ENCODE measurements at regions not wholly inside any gene's neighbourhood (a gene's known extent, or its start where the extent isn't known, plus 50 kb on each side); places are given as distances from the start of the nearest gene placed in this dataset.
"Not testable (repeated sequence)": the region's sequence is repeated elsewhere in the genome, so short reads cannot be mapped to it uniquely, and the experiment has no call there.

GRCh38 chr12:90502070-90502469 is 452.9 kb downstream of the CCER1 start:
- DNase-seq (ENCODE audit: low spot score), result no peak

DNA sequence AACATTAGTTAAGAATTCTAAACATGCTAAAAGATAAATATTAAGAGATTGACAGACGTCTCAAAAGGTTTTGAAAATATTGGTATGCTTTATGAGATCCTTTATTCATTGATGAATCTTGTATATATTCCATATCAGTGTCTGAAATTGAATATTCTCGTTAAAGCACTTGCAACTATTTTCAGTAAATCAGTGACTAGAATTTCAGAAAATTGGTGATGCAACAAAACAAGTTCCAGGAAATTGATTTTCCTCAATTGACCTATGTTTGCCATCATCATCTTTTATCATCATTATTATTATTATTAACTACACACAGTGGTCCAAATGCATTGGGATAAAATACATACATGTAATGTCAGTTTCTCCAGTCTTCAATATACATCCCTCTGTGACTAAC is 453.6 kb downstream of the CCER1 start:
- no peak for DNase-seq (ENCODE audit: low spot score)

DNA sequence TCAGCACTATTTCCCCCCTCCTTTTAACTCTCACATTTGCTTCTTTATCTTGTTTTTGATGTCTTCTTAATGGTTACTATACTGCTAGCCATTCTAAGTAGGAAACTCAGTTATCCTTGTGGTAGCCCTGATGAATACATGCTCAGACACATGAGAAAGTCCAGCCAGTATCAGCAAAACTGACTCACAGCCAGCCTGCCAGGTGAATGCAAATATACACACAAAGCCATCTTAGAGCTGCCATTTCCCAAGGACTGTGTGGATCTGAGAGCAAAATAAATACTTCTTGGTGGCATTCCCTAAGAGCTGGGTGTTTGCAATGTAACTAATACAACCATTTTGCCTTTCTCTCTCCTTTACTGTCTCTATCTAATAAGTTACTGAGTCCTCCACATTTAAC is 455.2 kb downstream of the CCER1 start:
- DNase-seq (ENCODE audit: low spot score), result no peak

- DNase-seq (ENCODE audit: low spot score), result no peak
Measured at GRCh38 chr12:90497923-90498545, 456.9 kb downstream of the CCER1 start.

DNA sequence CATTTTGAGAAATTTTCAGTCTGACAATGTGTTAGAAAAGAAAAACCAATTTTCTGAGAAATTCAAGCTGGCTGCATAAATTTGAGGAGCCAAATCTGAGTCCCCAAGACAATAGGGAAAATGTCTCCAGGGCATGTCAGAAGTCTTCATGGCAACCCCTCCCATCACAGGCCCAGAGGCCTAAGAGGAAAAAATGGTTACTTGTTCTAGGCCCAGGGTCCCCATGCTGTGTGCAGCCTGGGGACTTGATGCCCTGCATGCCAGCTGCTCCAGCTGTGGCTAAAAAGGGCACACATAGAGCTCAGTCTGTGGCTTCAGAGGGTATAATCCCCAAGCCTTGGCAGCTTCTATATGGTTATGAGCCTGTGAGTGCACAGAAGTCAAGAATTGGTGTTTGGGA is 464.6 kb downstream of the CCER1 start:
- DNase-seq (ENCODE audit: low spot score), result no peak

DNA sequence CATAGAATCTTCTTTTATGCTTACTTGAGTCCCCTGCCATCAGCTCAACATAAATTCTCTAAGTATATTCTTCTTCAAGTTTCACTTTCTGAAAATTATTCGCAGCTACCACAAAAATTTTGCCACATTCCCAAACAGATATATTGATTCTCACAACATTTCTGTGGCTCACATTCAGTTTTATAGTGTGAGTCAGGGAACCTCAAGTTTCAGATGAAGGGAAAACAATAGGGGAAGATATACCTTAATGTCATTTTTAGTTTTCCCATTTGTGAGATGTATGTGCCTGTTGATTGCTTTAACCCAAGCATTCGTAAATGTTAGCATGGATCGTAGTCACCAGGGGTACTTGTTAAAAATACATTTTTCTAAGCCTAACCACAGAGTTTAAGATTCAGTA is 465.8 kb downstream of the CCER1 start:
- no peak for DNase-seq (ENCODE audit: low spot score)

- DNase-seq (ENCODE audit: low spot score), result no peak
Measured at GRCh38 chr12:90485560-90485959, 469.4 kb downstream of the CCER1 start.

GRCh38 chr12:90484094-90484493 is 470.9 kb downstream of the CCER1 start:
- DNase-seq (ENCODE audit: low spot score), result no peak

DNA sequence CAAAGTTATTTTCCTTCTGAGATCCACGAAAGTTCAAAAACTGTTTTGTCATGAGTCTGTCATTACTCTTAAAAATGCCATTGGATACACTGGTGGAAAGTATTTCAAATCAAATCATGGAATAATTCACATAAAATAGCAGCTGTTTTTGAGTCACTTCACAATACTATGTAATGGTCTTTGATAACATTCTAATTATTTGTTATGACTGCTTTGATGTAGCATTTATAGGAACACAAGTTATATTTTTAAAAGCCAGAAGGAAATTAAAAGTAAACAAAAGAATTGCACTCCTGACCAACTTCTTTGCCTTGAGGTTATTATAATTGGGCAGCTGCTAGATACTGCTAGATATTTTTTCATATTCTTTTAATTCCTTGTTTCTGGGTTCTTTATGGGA is 473.2 kb downstream of the CCER1 start:
- DNase-seq (ENCODE audit: low spot score), result no peak

DNA sequence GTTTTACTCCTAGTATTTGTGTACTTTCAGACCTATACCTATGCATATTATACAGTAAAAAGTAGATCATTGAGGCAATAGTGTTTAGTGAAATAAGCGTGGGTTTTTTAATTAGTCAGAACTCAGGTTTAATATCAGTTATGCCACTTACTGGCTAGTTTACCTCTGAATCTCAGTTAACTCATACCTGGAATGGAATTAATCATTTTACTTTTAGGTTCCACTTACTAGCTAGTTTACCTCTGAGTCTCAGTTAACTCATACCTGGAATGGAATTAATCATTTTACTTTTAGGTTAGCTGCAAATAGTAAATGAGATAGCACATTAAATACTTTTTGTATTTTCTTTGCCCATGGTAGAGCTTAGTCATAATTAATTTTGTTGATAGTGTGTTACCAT is 475.7 kb downstream of the CCER1 start:
- no peak for DNase-seq (ENCODE audit: low spot score)

- no peak for DNase-seq (ENCODE audit: low spot score)
Measured at GRCh38 chr12:90473831-90474230, 481.1 kb downstream of the CCER1 start.

DNA sequence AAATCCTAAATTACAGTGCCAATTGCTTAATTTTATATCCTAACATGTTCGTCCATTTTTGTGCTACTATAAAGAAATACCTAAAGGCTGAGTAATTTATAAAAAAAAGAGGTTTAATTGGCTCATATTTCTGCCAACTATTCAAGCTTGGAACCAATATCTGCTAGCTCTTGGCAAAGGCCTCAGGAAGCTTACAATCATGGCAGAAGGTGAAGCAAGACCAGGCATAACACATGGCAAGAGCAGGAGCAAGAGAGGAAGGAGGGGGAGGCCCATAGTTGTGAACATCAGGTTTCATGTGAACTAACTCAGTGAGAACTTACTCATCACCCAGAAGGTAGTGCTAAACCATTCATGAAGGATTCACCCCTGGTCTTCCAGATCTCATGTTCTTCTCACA is 494.3 kb downstream of the CCER1 start:
- DNase-seq (ENCODE audit: low spot score), result no peak

- DNase-seq (ENCODE audit: low spot score), result no peak
Measured at GRCh38 chr12:90456248-90456647, 498.7 kb downstream of the CCER1 start.

GRCh38 chr12:90455756-90456155 is 499.2 kb downstream of the CCER1 start:
- no peak for DNase-seq (ENCODE audit: low spot score)

DNA sequence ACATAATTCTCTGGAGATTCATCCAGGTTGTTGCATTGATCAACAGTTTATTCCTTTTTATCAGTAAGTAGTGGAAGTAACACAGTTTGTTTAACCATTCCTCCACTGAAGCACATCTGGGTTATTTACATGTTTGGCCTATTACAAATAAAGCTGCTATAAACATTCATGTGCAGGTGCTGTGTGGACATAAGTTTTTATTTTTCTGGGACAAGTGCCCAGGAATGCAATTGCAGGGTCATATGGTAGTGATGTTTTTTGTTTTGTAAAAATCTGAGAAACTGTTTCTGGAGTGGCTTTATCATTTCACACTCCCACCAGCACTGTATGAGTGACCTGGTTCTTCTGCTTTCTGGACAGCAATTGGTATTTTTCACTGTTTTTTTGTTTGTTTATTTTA is 505.4 kb downstream of the CCER1 start:
- no peak for DNase-seq (ENCODE audit: low spot score)

GRCh38 chr12:90443466-90443865 is 511.5 kb downstream of the CCER1 start:
- not testable (repeated sequence) for DNase-seq (ENCODE audit: low spot score)

DNA sequence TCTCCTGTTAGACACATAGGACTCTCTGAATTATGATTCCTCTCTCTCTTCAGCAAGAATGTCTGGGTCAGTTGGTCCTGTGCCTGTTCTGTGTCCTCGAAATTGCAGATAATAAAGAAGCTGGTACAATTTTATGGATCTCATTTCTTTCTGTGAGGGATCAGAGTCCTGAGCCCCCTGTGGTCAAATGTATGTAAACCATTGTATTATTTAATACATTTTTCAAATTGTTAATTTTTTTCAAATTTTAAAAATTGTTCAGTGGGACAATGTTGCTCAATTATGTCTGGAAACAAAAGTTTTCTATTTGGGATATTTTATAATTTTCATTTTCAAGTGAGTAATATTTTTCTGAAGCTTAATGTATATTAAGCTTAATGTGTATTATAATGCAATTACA is 513.5 kb downstream of the CCER1 start:
- no peak for DNase-seq (ENCODE audit: low spot score)

DNA sequence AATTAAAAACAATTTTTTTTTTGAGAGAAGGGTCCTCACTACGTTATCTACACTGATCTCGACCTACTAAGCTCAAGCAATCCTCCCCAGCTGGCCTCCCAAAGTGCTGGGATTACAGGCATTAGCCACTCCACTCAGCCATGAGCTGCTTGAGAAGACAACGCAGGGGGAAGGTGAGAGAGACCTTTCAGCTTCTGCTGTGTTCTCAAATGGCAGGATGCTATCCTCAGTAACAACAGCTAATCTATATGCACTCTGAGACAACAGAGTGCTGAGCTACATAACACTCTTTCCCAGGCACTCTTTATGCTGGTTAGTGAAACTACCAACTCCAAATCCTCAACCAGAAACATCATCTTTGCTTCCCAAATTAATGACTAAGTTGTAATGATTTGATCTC is 526.1 kb downstream of the CCER1 start:
- DNase-seq (ENCODE audit: low spot score), result no peak

- no peak for DNase-seq (ENCODE audit: low spot score)
Measured at GRCh38 chr12:90428465-90428864, 526.5 kb downstream of the CCER1 start.

DNA sequence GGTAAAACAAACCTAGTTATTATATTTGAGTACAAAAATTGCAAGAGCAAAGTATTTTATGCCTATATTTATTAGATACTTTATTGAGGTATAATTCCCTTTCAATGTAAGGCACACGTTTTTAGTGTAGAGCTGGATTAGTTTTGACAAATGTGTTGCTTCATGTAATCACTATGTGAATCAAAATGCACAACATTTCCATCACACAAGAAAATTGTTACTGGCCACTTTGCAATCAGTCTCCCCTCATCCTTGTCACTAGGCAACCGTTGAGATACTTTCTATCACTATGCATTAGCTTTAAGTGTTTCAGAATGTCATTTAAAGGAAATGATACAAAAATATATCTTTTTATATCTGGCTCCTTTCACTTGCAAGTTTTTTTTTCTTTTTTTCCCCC is 531.0 kb downstream of the CCER1 start:
- no peak for DNase-seq (ENCODE audit: low spot score)

GRCh38 chr12:90410962-90411361 is 544.0 kb downstream of the CCER1 start:
- no peak for DNase-seq (ENCODE audit: low spot score)

DNA sequence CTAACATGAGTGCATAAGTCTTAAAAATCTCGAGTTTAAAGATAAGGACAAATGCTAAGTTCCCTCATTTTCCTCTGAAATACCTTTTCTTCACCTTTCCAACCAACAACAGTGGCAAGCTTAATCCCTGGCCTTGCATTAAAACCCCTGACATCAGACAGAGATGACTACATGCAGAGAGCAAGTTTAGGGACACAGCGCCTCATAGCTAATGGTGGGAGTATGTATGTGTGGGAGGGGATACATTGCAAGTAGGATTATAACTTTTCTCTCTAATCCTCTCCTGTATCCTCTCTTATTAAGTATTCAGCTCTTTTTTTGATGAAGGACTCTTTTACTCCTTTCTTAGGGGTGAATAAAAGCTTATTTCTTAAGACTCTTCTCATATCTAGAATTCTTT is 547.1 kb downstream of the CCER1 start:
- DNase-seq (ENCODE audit: low spot score), result peak; percentile 4

DNA sequence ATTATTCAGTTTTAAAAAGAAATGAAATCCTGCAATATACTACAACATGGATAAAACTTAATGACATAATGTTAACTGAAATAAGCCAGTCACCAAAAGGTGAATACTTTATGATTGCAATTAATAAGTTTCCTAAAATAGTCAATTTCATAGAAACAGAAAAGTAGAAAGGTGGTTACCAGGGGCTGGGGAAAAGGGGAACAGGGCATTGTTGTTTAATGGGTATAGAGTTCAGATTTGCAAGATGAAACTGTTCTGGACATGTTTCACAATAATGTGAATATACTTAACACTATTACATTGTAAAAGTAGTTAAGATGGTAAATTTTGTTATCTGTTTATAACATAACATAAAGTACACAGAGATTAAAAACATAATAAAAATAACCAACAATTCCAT is 550.9 kb downstream of the CCER1 start:
- DNase-seq (ENCODE audit: low spot score), result no peak

DNA sequence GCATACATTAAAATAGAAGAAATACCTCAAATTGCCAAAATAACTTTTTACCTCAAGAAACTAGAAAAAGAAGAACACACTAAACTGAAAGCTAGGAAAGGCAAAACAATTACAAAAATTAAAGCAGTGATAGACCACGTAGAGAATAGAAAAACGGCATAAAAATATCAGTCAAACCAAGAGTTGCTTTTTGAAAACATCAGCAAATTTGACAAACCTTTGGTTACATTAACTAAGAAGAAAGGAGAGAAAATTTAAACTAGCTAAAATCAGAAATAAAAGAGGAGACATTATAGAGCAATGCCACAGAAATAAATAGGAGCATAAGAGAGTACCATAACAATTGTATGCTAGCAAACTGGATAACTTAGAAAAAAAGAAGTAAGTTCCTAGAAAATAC is 553.8 kb downstream of the CCER1 start:
- no peak for DNase-seq (ENCODE audit: low spot score)

GRCh38 chr12:90399357-90399756 is 555.6 kb downstream of the CCER1 start:
- no peak for DNase-seq (ENCODE audit: low spot score)
